HG02840 (cell line): ENCODE measurements at regions not wholly inside any gene's neighbourhood (a gene's known extent, or its start where the extent isn't known, plus 50 kb on each side); places are given as distances from the start of the nearest gene placed in this dataset.
"Not testable (repeated sequence)": the region's sequence is repeated elsewhere in the genome, so short reads cannot be mapped to it uniquely, and the experiment has no call there.

ENCODE experiments used
- ATAC-seq: cut with Tn5 transposase; IDR thresholded peaks from one replicate; pipeline ENCODE4 v1.9.1; 2021; ENCODE audit warnings: mild to moderate bottlenecking, moderate library complexity, moderate number of reproducible peaks; ENCODE audit not compliant: unreplicated experiment, low FRiP score

DNA sequence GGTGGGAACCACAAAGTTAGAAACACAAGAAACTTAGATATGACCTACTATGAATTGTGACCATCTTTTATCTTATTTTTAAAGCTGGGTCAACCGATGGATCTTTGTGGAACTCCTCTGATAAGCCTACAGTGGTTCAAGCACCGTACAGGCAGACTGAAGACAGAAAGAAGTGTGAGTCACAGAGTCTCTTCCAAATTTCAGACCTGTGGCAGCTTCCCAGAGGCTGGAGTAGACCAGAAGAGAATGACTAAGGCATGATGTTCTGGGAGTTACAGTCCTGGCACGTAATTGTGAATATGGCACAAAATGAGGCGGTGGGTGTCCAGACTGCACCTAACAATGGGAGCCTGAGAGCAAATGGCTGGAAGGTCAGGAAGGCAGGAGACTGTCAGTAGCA, 70.0 kb downstream of the LMO4 start:
- ATAC-seq = no peak

DNA sequence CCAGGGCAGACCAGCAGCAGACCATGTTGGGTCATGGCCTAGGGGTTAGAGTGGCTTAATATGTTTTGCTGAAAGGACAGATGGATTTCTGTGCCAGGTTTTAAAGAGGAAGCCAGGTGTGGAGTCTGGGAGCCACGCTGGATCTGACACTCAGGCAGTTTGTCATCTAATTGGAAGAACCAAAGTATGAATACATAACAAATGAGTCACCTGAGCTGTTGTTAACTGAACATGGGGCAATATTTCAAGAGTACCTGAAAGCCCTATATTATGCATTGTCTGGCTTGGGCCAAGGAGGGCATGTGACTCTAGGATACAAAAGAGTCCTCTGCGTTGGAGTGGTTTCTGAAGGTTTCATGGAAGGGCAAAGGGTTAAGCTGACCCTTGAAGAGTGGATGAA, 70.6 kb downstream of the LMO4 start:
- ATAC-seq = no peak

DNA sequence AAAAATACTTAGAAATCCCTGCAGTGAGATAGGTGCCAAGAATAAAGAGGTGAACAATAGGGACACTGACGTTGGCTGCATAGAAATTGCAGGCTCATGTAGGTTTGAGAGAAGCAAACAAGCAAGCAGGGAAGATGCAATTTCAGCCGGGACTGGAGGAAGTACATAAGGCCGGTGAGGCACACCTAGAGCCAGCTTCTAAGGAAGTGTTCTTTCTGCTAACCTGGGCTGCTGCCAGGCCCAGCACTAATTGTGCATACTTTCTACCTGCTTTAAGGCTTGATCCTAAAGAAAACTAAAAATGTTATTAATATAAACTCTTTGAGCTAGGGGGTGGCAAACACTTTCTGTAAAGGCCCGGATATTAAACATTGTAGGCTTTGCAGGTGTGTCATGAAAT, 71.0 kb downstream of the LMO4 start:
- no peak for ATAC-seq

DNA sequence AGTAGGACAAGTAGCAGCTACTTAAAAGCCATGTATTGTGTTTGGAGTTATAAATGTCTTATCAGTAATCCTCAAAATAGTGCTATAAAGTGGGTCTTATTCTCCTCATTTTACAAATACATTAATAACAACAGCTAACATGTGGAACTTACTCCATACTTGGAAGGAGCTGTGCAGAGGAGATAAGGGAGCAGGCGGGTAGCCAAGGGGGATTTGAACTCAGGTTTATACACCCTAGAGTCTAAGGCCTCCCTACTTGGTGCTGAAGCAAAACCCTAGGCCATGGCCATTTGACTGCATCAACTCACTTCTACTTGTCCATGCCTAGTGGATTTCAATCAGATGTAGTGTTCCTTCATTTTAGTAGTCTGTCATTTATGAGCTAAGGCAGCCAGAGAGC, 72.1 kb downstream of the LMO4 start:
- ATAC-seq = no peak

DNA sequence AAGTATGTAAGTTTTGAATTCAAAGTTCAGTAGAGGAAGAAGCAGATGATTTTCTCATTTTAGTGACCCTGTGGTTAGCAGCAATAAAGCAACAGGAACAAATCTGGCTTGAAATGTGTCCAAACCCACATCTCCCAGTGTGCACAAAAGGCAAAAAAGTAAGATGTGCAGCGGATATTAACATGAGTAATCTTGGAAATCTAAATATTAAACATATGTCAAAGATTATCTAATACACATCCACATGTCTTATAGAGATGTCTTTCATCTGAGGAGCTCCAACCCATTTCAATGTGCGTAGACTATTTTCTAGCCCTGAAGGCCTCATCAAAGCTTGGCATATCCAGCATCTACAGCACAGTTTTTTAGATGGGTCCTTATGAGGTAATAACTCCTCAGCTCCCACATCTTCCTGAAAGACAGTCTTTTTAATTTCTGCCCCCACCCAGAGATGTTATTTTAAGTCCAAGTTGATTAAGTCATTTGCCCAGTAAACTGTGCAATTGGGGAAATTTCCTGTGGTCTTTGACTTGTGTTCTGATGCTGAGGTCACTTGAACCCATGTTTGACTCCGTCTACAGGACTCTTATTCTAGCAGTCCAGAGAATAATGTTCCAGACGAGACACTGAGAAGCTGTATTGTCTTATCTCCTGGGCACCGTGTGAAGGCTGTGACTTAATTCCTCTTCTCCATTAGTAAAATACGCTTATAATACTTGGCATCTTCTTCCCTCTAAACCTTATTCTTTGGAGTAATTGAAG, 73.7 kb downstream of the LMO4 start:
- no peak for ATAC-seq

DNA sequence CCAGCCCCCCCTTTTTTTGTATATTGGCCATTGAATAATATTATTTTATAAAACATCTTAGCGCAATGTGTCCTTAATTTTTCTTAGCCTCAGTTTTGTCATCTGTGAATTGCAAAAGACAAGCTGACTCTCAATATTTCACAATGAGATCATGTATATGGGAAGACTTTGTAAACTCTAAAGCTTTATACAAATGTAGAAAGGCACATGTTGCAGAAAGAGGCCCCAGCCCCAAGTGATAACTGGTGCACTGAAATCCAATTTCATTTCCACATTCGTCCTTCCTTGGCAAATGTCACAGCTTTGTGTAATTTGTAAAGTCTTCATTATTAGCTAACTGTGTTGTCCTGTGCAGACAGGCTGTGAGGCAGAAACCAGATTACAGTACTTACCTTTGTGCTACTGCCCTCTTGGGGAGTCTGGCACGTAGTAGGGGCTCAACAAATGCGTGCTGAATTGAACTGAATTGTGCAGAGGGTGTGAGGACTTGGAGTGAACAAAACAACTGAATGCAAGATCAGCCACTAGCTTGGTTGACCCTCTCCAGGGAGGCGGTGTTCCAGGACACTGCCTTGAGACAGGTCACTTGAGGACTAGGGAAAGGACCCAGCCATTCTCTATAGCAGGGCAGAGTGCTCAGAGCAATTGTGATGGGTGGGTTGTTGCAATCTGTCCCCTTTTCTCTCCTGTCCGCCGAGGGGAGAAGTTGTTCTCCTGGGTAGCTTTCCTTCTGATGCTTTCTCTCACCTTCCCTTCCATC, 74.6 kb downstream of the LMO4 start:
- ATAC-seq = no peak

DNA sequence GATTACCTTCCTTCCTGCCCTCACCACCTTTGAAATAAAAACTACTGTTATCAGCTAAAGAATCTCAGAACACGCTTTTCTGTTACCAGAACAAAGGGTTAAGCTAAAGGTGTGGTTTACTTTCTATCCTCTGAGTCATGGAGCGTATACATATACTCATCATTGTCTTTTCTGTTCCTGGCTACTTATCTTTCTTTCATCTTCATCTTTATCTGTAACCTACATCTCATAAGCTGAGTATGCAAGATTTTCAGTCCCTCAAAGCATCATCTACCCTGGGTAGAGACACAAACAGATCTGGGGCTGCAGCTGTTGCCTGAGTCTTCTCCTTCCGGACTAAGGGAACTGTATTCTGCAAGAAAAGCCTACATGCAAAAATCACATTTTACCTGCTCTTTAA, 75.6 kb downstream of the LMO4 start:
- ATAC-seq = no peak

DNA sequence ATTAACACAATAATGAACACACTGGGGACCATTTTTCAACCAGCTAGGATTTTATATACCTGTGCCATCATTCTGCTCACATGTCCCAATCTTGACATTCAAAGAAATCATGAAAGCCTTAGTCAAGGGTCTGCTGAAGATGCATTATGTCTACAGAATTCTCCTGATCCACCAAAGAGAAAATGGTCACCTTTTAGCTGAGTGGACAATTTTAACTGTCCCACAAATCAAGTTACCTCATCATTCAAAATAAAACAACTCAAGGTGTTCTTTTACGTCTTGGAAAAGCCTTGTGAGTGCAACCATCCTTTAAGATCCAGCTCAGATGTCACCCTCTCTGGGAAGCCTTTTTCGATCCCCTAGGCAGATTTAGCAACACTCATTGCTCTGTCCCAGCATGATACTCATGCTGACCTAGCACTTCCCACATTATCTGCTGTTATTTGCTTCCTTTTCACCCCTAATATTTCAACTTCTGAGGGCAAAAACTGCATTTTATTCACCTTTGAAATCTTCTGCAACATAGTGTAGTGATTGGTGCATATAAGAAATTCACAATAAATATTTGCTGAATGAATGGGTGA, 80.1 kb downstream of the LMO4 start:
- ATAC-seq = no peak

DNA sequence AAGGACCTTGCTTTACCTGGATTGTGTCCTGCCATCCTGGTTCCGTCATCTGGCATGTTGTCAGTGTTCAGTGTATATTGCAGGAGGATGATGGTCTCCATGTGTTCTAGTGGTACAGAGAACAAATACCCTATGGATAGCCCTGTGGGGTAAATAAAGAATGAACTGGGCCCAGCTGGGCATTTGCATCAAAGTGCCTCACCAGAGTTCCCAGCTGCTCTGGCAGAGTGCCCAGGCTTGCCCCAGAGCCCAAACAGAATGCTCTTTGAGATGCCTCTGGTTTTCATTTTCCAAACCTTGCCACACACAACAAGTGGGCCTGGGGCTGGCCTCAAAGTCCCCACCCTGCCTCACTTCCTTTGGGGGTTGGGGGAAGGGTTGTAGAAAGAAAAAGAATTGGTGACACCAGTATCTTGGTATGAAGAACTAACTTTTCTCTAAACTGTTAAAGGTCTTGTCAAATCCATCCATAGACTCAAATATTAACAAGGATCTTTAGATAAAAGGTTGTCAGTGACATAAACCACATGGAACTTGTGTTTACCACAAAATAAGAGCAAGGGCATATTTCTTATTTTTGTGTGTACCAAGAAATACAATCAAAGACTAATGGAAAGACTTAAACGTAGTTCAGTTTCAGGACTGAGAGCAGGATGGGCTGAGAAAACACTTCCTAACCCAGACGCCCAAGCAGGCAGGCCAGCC, 82.2 kb downstream of the LMO4 start:
- ATAC-seq = no peak

DNA sequence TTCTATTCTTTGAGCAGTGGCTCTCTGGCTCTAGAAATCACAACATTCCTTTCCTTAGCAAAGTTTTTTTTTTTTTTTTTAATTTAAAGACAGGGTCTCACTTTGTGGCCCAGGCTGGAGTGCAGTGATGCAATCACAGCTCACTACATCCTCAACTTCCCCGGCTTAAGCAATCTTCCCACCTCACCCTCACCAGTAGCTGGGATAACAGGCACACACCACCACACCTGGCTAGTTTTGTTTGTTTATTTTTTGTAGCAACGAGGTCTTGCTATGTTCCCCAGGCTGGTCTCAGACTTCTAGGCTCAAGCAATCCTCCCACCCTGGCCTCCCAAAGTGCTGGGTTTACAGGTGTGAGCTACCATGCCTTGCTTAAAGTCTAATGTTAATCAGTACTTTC, 85.2 kb downstream of the LMO4 start:
- ATAC-seq = not testable (repeated sequence)

DNA sequence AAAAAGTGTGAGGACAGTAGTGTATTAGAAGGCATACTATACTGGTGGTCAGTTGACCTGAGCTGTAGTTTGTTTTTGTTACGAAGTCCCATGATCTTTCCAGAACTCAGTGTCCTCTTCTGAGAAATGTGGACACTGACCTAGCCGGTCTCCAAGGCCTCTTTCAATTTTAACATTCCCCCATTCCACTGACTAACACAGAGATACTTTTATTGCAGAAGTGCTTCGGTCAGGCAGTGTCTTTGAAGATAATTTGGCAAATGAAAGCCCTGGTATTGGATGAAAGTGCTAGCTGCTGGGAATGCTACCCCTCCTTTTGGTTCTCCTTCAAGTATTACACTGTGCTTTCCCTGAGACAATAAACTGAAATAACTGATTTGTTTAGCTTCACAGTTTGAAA, 89.4 kb downstream of the LMO4 start:
- ATAC-seq = no peak

DNA sequence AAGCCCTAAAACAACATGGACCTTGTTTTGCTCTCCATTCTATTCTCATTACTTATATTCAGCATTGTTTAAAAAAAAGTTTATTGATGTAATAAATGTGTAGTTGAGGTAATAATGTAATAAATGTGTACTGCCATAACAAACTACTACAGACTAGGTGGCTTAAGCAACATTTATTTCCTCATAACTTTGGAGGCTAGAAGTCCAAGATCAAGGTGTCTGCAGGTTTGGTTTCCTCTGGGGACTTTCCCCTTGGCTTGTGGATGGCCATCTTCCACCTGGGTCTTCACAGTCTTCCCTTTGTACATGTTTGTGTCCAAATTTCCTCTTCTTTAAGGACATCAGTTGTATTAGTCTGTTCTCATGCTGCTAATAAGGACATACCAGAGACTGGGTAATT, 93.1 kb downstream of the LMO4 start:
- ATAC-seq = no peak

DNA sequence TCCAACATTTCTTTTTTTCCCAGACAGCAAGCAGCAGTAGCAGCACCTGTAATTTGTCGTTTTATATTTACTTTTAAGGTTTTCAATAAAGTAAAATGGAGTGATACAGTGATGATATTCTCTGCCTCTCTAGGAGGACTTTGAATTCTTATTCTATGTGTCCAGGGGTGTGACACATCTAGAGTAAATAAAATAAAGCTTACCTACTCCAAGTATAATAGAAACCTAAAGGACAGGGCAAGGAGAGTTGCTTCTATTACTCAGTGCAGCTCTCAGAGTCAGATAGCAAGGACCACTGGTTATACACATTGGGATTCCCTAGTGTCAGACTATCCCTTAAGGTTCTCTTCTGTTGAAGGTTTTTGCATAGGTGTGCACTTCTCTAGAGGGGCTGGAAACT, 95.9 kb downstream of the LMO4 start:
- ATAC-seq = no peak

DNA sequence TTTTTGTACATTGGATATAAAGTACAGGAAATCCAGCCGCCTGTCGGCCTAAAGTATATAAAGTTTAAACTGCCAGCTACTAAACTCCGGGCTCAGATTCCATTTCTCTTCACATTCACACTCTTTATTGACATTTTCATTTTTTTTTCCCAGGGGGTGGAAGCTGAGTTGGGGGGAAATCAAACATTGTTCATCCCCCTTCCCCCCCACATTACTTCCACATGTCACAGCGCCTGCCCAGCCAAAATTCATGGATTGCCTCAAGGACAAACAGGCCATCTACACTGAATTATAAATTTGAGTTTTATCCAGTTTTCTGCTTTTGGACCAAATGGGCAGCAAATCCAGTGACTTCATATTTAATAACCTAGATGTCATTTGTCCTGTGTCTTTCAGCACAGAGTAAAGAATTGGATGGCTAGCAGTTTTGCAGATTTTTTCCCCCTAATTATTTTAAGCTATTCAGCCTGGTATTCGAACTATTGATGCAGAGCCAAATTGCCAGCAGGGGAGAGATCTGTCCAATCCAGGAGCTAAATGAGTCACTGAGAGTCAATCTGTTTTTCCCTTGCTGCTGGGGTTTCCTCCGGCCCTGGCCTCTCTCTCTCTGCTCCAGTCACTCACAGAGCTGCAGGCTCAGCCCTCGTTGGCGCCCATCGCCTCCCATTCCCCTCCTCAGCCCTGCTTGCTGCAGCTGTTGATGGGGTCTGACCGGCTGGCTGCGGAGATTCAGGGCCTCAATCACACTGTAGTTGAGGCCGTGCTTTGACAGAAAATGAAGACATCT, 98.0 kb downstream of the LMO4 start:
- no peak for ATAC-seq

DNA sequence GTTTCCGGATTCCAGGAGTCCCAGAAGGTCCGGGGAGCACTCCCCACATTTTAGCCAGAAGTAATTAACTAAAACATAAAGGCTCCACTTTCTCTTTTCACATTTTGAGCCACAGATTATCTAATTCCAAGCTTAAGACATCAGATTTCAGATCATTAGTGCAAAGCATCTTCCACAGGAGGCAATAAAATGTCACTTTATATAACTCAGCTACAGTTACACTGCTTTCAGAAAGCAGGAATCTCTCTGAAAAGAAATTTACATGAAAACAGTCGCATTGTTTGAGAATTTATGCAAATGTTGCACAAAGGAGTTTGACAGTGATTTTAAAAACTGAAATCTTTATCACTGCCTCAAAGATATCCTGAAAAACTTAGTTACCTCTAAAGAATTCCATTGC, 99.7 kb downstream of the LMO4 start:
- ATAC-seq = no peak

DNA sequence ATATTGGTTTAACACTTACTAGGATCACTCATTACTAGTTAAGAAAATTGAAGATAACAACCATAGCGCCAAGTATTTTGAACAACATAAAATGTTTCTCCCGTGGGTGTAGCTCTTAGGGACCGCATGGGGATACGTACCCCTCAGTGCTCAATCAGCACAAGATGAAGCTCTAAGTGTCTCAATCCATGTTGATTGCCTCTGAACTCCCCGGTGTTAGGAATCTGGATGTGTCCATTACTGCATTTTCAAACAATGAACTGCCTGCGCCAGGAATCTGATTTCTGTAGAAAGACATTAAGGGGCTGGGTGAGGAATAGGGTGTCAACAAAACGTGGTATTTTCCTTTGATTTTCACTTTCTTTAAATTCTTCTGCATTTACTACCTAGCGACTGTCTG, 100.2 kb downstream of the LMO4 start:
- no peak for ATAC-seq

DNA sequence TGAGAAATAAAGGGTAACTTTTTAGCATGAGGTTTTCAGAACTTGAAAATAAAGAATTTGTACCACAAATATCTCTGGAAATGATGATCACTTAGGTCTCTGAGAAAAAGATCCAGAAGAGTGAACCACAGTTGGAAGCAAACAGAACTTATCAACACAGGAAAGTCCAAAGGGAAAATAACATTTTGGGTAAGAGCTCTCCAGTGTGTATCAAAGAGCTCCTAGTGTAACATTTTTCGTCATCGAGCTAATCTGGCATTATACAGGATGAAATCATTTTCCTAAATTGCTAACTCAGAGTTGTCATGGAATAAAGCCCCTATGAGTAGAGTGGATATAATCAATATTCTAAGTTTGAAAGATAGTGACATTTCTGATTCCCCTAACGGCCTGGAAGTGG, 104.0 kb downstream of the LMO4 start:
- no peak for ATAC-seq

DNA sequence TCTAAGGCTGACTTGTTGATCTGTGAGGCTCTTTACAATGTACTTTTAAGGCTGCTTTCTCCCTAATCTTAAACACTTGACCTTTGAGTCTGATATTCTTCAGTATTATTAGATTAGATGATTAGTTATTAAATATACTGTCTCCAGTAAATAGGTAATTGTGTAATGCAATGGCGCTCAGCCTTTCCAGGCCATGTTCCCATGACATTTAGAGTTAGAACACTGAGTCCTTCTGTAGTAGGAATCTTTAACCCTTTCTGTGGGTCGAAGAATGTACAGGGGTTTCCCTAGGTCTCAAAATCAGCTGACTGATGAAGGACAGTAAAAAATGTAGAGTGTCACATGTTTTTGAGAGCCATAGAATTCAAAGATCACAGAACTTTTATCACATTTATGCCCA, 104.4 kb downstream of the LMO4 start:
- ATAC-seq = not testable (repeated sequence)

DNA sequence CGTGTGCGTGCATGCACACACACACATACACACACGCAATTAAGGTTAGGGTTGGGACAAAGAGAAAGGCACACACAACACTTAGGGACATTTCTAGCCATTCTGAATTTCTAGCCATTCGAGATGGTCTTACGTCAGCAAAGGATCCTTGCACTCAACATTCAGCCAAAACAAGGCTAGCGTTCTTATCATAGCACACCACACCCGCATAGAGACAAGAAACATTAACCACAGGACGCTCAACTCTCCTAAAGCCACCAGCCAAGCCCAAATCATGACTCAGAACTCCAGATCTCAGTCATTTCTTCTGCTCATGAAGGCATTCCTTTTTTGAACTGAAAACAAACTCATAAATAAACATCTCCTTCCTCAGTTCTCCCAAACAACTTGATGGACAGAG, 106.8 kb downstream of the LMO4 start:
- ATAC-seq = no peak

DNA sequence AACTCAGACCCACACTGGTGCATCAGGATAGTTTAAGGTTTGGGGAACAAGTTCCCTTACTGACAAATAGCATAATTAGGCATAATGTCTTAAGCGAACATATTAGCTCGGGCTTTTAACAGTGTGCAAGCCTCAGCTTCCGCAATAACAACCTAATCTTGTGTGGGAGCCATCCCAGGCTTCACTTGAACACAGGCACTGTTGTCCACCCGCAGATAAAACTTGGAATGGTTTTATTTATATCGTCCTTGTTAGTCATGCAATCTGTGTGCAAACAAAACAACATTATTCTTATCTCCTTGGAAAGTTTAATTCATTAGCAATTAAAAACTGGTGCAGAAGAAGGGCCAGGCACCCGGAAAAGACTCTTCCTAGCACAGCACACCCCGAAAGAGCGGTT, 107.4 kb downstream of the LMO4 start:
- ATAC-seq = not testable (repeated sequence)
